ENCODE measurements at regions not wholly inside any gene's neighbourhood (a gene's known extent, or its start where the extent isn't known, plus 50 kb on each side); places are given as distances from the start of the nearest gene placed in this dataset.

GRCh38 chr10:4556527-4556926 is 269.5 kb upstream of the AKR1E2 start:
- TF ChIP-seq, protein P1, sequence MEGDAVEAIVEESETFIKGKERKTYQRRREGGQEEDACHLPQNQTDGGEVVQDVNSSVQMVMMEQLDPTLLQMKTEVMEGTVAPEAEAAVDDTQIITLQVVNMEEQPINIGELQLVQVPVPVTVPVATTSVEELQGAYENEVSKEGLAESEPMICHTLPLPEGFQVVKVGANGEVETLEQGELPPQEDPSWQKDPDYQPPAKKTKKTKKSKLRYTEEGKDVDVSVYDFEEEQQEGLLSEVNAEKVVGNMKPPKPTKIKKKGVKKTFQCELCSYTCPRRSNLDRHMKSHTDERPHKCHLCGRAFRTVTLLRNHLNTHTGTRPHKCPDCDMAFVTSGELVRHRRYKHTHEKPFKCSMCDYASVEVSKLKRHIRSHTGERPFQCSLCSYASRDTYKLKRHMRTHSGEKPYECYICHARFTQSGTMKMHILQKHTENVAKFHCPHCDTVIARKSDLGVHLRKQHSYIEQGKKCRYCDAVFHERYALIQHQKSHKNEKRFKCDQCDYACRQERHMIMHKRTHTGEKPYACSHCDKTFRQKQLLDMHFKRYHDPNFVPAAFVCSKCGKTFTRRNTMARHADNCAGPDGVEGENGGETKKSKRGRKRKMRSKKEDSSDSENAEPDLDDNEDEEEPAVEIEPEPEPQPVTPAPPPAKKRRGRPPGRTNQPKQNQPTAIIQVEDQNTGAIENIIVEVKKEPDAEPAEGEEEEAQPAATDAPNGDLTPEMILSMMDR (IDR thresholded peaks at IDR 0.05 in 8 of 11, conservative IDR thresholded peaks at IDR 0.05 in 3 of 11): no peak
- TF ChIP-seq POLR2A (IDR thresholded peaks at IDR 0.05): no peak
- TF ChIP-seq POLR2AphosphoS5 (IDR thresholded peaks at IDR 0.05): no peak

GRCh38 chr10:4555920-4556319 is 270.1 kb upstream of the AKR1E2 start:
- no peak for DNase-seq
- Histone ChIP-seq H3K27ac (no peak overlapping the region), H3K27me3 (replicated peaks in 1 of 7) (no peaks in the 10 kb centered on the region), H3K36me3 (no peaks in the 10 kb centered on the region), H3K9me3 (peaks cover 0 to 9% (median 2%) of the 10 kb centered on the region in 8 donors), H3K4me1 (no peaks in the 10 kb centered on the region), H3K4me3 (no peak overlapping the region)
- WGBS, 5 donors: 79 to 88% (median 83%) methylated on average over 3 of the region's 3 CpGs
- TF ChIP-seq POLR2A (IDR thresholded peaks at IDR 0.05): no peak
- no peak for TF ChIP-seq POLR2AphosphoS5 (IDR thresholded peaks at IDR 0.05)
- TF ChIP-seq, protein P1 (IDR thresholded peaks at IDR 0.05 in 8 of 11, conservative IDR thresholded peaks at IDR 0.05 in 3 of 11): no peak
- intact Hi-C loops (cut with DNase I; ENCODE audit: low total_unique reads): no loop called here

More at GRCh38 chr10:4556527-4556926, 269.5 kb upstream of the AKR1E2 start:
- no peaks in the 10 kb centered on the region for H3K36me3 ChIP-seq
- peaks cover 0 to 9% (median 2%) of the 10 kb centered on the region in 8 donors for H3K9me3 ChIP-seq
- H3K27me3 ChIP-seq (replicated peaks in 1 of 7): no peaks in the 10 kb centered on the region
- intact Hi-C loops (cut with DNase I; ENCODE audit: low total_unique reads): no loop called here
- no peak overlapping the region for H3K4me3 ChIP-seq
- H3K27ac ChIP-seq: no peak overlapping the region
- H3K4me1 ChIP-seq: no peaks in the 10 kb centered on the region
- no peak for DNase-seq

DNA sequence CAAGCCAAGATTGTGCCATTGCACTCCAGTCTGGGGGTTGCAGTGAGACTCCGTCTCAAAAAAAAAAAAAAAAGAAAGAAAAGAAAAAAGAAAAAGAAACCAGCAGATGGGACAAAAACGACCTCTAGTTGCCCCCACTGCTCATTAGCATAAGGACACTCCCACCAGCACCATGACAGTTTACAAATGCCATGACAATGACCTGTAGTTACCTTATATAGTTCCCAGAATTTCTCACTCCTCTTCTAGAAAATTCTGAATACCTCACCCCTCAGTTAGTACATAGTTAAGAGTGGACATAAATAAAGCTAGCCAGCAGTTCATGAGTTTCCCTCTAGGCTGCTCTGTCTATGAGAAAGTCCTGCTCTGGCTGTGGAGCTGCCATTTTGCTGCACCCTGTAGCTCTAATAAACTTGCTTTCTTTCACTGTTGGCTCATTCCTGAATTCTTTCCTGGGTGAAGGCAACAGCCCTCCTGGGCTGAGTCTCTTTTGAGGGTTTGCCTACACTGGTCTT is 276.8 kb upstream of the AKR1E2 start:
- Histone ChIP-seq H3K36me3 (no peaks in the 10 kb centered on the region), H3K9me3 (no peaks in the 10 kb centered on the region), H3K4me1 (no peaks in the 10 kb centered on the region), H3K4me3 (no peak overlapping the region), H3K27me3 (replicated peaks in 1 of 7) (no peaks in the 10 kb centered on the region), H3K27ac (no peak overlapping the region)
- no peak for DNase-seq
- WGBS, 5 donors: 59 to 76% (median 71%) methylated on average over 2 of the region's 2 CpGs
- intact Hi-C loops (cut with DNase I; ENCODE audit: low total_unique reads): no loop called here
- TF ChIP-seq POLR2AphosphoS5 (IDR thresholded peaks at IDR 0.05) (no peak), POLR2A (IDR thresholded peaks at IDR 0.05) (no peak)
- TF ChIP-seq, protein P1 (IDR thresholded peaks at IDR 0.05 in 8 of 11, conservative IDR thresholded peaks at IDR 0.05 in 3 of 11): no peak

GRCh38 chr10:4546931-4547330 is 279.1 kb upstream of the AKR1E2 start:
- TF ChIP-seq POLR2A (IDR thresholded peaks at IDR 0.05): no peak
- TF ChIP-seq, protein P1 (IDR thresholded peaks at IDR 0.05 in 8 of 11, conservative IDR thresholded peaks at IDR 0.05 in 3 of 11): no peak
- no peak for TF ChIP-seq POLR2AphosphoS5 (IDR thresholded peaks at IDR 0.05)
- no peaks in the 10 kb centered on the region for H3K27me3 ChIP-seq (replicated peaks in 1 of 7)
- no peak overlapping the region for H3K27ac ChIP-seq
- no peaks in the 10 kb centered on the region for H3K4me1 ChIP-seq
- WGBS, 5 donors: 79 to 86% (median 84%) methylated on average over 1 of the region's 1 CpG
- no peak overlapping the region for H3K4me3 ChIP-seq
- DNase-seq: no peak
- H3K36me3 ChIP-seq: no peaks in the 10 kb centered on the region
- intact Hi-C loops (cut with DNase I; ENCODE audit: low total_unique reads): no loop called here
- no peaks in the 10 kb centered on the region for H3K9me3 ChIP-seq
